GM23248 (cell line): ENCODE measurements at regions not wholly inside any gene's neighbourhood (a gene's known extent, or its start where the extent isn't known, plus 50 kb on each side); places are given as distances from the start of the nearest gene placed in this dataset.

Experiments used
- EZH2 ChIP-seq: fragments of 200-600 bp; sonication (generic); IDR thresholded peaks from 2 replicates; pipeline ENCODE4 v1.6.1; 2018; ENCODE audit warnings: antibody characterized with exemption, mild to moderate bottlenecking; ENCODE audit not compliant: insufficient read depth, poor library complexity, severe bottlenecking
- EZH2phosphoT487 ChIP-seq: fragments of 200-600 bp; sonication (generic); IDR thresholded peaks from 2 replicates; pipeline ENCODE4 v1.6.1; 2018; ENCODE audit warnings: antibody characterized with exemption, moderate library complexity, mild to moderate bottlenecking, low read depth; ENCODE audit not compliant: insufficient read depth

DNA sequence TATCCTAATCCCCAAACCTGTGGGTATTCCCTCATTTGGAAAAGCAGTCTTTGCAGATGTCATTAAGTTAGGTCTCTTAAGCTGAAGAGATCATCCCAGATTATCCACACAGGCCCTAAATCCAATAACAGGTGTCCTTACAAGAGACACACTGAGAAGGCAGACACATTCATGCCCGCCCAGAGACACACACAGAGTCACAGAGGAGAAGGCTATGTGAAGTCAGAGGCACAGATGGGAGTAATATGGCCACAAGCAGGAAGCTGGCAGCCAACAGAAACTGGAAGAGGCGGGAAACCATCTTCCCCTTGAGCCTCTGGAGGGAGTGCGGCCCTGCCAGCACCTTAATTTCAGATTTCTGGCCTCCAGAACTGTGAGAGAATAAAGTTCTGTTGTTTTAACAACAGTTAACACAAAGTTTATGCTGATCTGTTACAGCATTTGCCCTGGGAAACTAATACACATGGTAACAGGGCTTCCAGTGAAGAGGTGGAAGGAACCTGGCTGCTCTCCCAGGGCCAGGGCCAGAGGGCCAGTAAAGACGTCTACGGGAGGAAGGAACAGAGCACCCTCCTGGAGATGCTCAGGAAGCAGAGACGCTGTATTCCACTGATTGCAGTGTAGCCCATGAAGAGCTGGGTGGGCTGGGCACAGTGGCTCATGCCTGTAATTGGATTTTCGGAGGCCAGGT, 217.5 kb downstream of the GLI2 start:
- no peak for TF ChIP-seq EZH2
- no peak for TF ChIP-seq EZH2phosphoT487
